ENCODE measurements at regions not wholly inside any gene's neighbourhood (a gene's known extent, or its start where the extent isn't known, plus 50 kb on each side); places are given as distances from the start of the nearest gene placed in this dataset.

GRCh38 chr2:187906021-187906420 lies 351.8 kb upstream of the TFPI start:
- TF ChIP-seq MYC (IDR thresholded peaks at IDR 0.05; ENCODE audit: low read depth, low read length) (no peak), POLR2A (IDR thresholded peaks at IDR 0.05; ENCODE audit: extremely low read depth, insufficient read length) (no peak)
- TF ChIP-seq, protein P1, sequence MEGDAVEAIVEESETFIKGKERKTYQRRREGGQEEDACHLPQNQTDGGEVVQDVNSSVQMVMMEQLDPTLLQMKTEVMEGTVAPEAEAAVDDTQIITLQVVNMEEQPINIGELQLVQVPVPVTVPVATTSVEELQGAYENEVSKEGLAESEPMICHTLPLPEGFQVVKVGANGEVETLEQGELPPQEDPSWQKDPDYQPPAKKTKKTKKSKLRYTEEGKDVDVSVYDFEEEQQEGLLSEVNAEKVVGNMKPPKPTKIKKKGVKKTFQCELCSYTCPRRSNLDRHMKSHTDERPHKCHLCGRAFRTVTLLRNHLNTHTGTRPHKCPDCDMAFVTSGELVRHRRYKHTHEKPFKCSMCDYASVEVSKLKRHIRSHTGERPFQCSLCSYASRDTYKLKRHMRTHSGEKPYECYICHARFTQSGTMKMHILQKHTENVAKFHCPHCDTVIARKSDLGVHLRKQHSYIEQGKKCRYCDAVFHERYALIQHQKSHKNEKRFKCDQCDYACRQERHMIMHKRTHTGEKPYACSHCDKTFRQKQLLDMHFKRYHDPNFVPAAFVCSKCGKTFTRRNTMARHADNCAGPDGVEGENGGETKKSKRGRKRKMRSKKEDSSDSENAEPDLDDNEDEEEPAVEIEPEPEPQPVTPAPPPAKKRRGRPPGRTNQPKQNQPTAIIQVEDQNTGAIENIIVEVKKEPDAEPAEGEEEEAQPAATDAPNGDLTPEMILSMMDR (IDR thresholded peaks at IDR 0.05; ENCODE audit: low read depth, low read length) = no peak

Data from NB4 (cell line).